K562 (cell line): ENCODE measurements at regions not wholly inside any gene's neighbourhood (a gene's known extent, or its start where the extent isn't known, plus 50 kb on each side); places are given as distances from the start of the nearest gene placed in this dataset.

ENCODE experiments used
- ATAC-seq: fragments of 200-7000 bp; cut with Tn5 transposase; 3 replicates; pipeline ENCODE4 v1.9.1; 2020; ENCODE audit warnings: moderate library complexity
- BruUV-seq: library from RNA; stranded (reverse); fragments of 400-500 nt; replicated peaks from 2 replicates; lab custom pipeline; 2021; lab: Mats Ljungman, UMichigan
- CTCF ChIA-PET: fragments of 300-600 bp; formaldehyde crosslinking; extraction: SDS; loops from one replicate; lab custom pipeline; 2021; ENCODE audit warnings: low intra/inter-chr PET ratio; lab: Yijun Ruan, JAX
- POLR2A ChIA-PET: fragments of 300-600, 350-650 bp; sonication (Branson Sonifier 250); formaldehyde crosslinking; extraction: SDS; loops from one replicate; lab custom pipeline; 2021; ENCODE audit warnings: antibody characterized with exemption, inconsistent platforms; lab: Yijun Ruan, JAX
- DNase-seq, 4 experiments: peaks; one replicate each; pipeline versions ENCODE4 v3.0.0 to v3.0.0-alpha.2; 2011 to 2018; ENCODE audit warnings: low spot score in 3 of 4, mixed read lengths in 3 of 4; ENCODE audit errors: extremely low read depth in 1 of 4
- FAIRE-seq: peaks from 2 replicates; lab custom pipeline; 2011; peaks lifted over from hg19 to GRCh38; lab: Jason Lieb, UNC
- H2AFZ ChIP-seq: 2 replicates; pipeline ENCODE4 v1.6.0; 2011; ENCODE audit warnings: low read depth, low read length, control low read depth, inconsistent platforms
- H3K27ac ChIP-seq: fragments of 200-600 bp; 3 replicates; pipeline ENCODE4 v1.8.0; 2011; ENCODE audit warnings: low read depth, mild to moderate bottlenecking, control low read depth, inconsistent platforms, low read length, moderate library complexity, mixed read lengths; ENCODE audit errors: extremely low read depth
- H3K27me3 ChIP-seq, 2 experiments: fragments of 300-600 bp in 1 of 2; 2 replicates in 1 of 2; 3 replicates in 1 of 2; pipeline versions ENCODE4 v1.6.0 to v1.8.0; 2011; ENCODE audit warnings: inconsistent platforms in 2 of 2, low read length in 2 of 2, mild to moderate bottlenecking in 1 of 2, mixed read lengths in 1 of 2, moderate library complexity in 1 of 2; ENCODE audit not compliant: control insufficient read depth in 2 of 2, insufficient read depth in 2 of 2
- H3K36me3 ChIP-seq: fragments of 300-600 bp; 3 replicates; pipeline ENCODE4 v1.8.0; 2011; ENCODE audit warnings: mild to moderate bottlenecking, low read length, inconsistent platforms; ENCODE audit not compliant: control insufficient read depth, insufficient read depth
- H3K4me1 ChIP-seq, 2 experiments: fragments of 200-600 bp in 1 of 2; replicated peaks in 1 of 2; 2 replicates in 1 of 2; 3 replicates in 1 of 2; pipeline versions ENCODE4 v1.5.1 to v1.8.0; 2011; ENCODE audit warnings: inconsistent platforms in 2 of 2, low read length in 2 of 2, mild to moderate bottlenecking in 1 of 2, mixed read lengths in 1 of 2, moderate library complexity in 1 of 2; ENCODE audit not compliant: control insufficient read depth in 2 of 2, insufficient read depth in 2 of 2
- H3K4me2 ChIP-seq: 2 replicates; pipeline ENCODE4 v1.6.1; 2011; ENCODE audit warnings: low read length, control low read depth, inconsistent platforms, mixed read lengths; ENCODE audit not compliant: insufficient read depth
- H3K4me3 ChIP-seq: fragments of 200-600 bp; sonication (generic), shearing (Covaris generic); 2 replicates; pipeline ENCODE4 v1.5.1; 2016; ENCODE audit warnings: control low read depth, inconsistent platforms
- H3K79me2 ChIP-seq: fragments of 200-600 bp; 3 replicates; pipeline ENCODE4 v1.8.0; 2011; ENCODE audit warnings: low read length, inconsistent platforms; ENCODE audit not compliant: control insufficient read depth, insufficient read depth
- H3K9ac ChIP-seq, 2 experiments: 2 replicates each; pipeline versions ENCODE4 v1.6.0 to v1.6.1; 2011; ENCODE audit warnings: low read depth in 2 of 2, low read length in 2 of 2, control low read depth in 1 of 2, inconsistent platforms in 1 of 2, mild to moderate bottlenecking in 1 of 2, mixed read lengths in 1 of 2; ENCODE audit not compliant: insufficient read depth in 1 of 2
- H3K9me1 ChIP-seq: one replicate; pipeline ENCODE4 v1.6.0; 2011; ENCODE audit warnings: inconsistent platforms, mild to moderate bottlenecking, low read length, moderate library complexity; ENCODE audit not compliant: control insufficient read depth, insufficient read depth
- H3K9me3 ChIP-seq: replicated peaks from 2 replicates; pipeline ENCODE4 v1.5.1; 2011; ENCODE audit warnings: low read depth, low read length, inconsistent platforms; ENCODE audit not compliant: control insufficient read depth, insufficient read depth
- H4K20me1 ChIP-seq: replicated peaks from 2 replicates; pipeline ENCODE4 v1.6.1; 2011; ENCODE audit warnings: low read length, inconsistent platforms, mixed read lengths; ENCODE audit not compliant: control insufficient read depth, insufficient read depth
- KLF6 ChIP-seq: fragments of 250-450 bp; sonication (Bioruptor Pico); IDR thresholded peaks from 2 replicates; pipeline ENCODE4 v1.4.0; 2020; ENCODE audit warnings: mild to moderate bottlenecking, moderate library complexity, borderline replicate concordance
- MAFK ChIP-seq: IDR thresholded peaks from 2 replicates; pipeline ENCODE4 v1.6.1; 2011; ENCODE audit warnings: low read length, improper control_type of control experiment
- NCOA1 ChIP-seq: fragments of 450-650 bp; IDR thresholded peaks from 2 replicates; pipeline ENCODE4 v1.6.1; 2016; ENCODE audit warnings: low read depth
- PTRF ChIP-seq: fragments of 450-650 bp; IDR thresholded peaks from 2 replicates; pipeline ENCODE4 v1.6.1; 2016; ENCODE audit warnings: mild to moderate bottlenecking, missing genetic modification characterization, missing compliant biosample characterization
- RBFOX2 ChIP-seq: fragments of 200-400 bp; formaldehyde crosslinking; IDR thresholded peaks from 2 replicates; pipeline ENCODE4 v1.6.1; 2017; ENCODE audit warnings: low read depth, mild to moderate bottlenecking, low read length, moderate library complexity
- RREB1 ChIP-seq: fragments of 250-450 bp; sonication (Bioruptor Pico); IDR thresholded peaks from 2 replicates; pipeline ENCODE4 v1.4.0; 2020
- SAFB2 ChIP-seq: fragments of 200-400 bp; formaldehyde crosslinking; IDR thresholded peaks from 2 replicates; pipeline ENCODE4 v1.6.1; 2018; ENCODE audit warnings: borderline replicate concordance, low read length, low read depth, moderate library complexity; ENCODE audit not compliant: severe bottlenecking
- STAT5A ChIP-seq: IDR thresholded peaks from 2 replicates; pipeline ENCODE4 v1.6.1; 2012; ENCODE audit warnings: low read length, inconsistent platforms, borderline replicate concordance
- ZNF174 ChIP-seq: fragments of 250-450 bp; sonication (Bioruptor Pico); IDR thresholded peaks from 2 replicates; pipeline ENCODE4 v1.4.0; 2020; ENCODE audit warnings: mild to moderate bottlenecking
- ZNF311 ChIP-seq: fragments of 250-450 bp; sonication (Bioruptor Pico); IDR thresholded peaks from 2 replicates; pipeline ENCODE4 v1.4.0; 2020; ENCODE audit warnings: mild to moderate bottlenecking, moderate library complexity
- ZNF57 ChIP-seq: fragments of 450-650 bp; formaldehyde crosslinking; IDR thresholded peaks from 2 replicates; pipeline ENCODE4 v1.4.0; 2020; ENCODE audit warnings: mild to moderate bottlenecking, moderate library complexity
- WGBS: fragments of 100-300 bp; shearing (Covaris generic); methylation state at CpG from one replicate; pipeline ENCODE4 v1.1.6; 2016; ENCODE audit warnings: low coverage, mixed read lengths; ENCODE audit not compliant: insufficient coverage; ENCODE audit errors: missing lambda C conversion rate; 5-methylcytosine and 5-hydroxymethylcytosine counted together
- in situ Hi-C: fragments of 300-500 bp; cut with MboI; formaldehyde crosslinking; loops from 4 replicates; pipeline ENCODE4 v1.15.0; 2018; ENCODE audit warnings: inconsistent platforms, mixed read lengths
- intact Hi-C: fragments of 100-400 bp; cut with micrococcal nuclease; formaldehyde crosslinking; loops from 2 replicates; pipeline ENCODE4 v1.14.2; 2022

- BruUV-seq = no TSS peak
- WGBS = 0% methylated on average over 1 of the region's 1 CpG
- intact Hi-C loops = no loop called here
- no peak for ATAC-seq
- H3K9ac ChIP-seq = no peak overlapping the region
- H3K4me2 ChIP-seq = no peak overlapping the region
- no peaks in the 10 kb centered on the region for H3K79me2 ChIP-seq
- H3K27me3 ChIP-seq = no peaks in the 10 kb centered on the region
- H3K4me1 ChIP-seq = no peaks in the 10 kb centered on the region
- ChIA-PET CTCF (no interaction called here), POLR2A (no interaction called here)
- DNase-seq = no peak
- FAIRE-seq = no peak
- TF ChIP-seq ZNF174 (CRISPR knock-in tag) (no peak), SAFB2 (no peak), MAFK (no peak), NCOA1 (no peak), KLF6 (CRISPR knock-in tag) (no peak), RBFOX2 (no peak), PTRF (tag) (no peak), RREB1 (CRISPR knock-in tag) (no peak), STAT5A (no peak), ZNF311 (CRISPR knock-in tag) (no peak), ZNF57 (CRISPR knock-in tag) (no peak)
- no peaks in the 10 kb centered on the region for H3K9me3 ChIP-seq
- in situ Hi-C loops = no loop called here
- no peak overlapping the region for H3K4me3 ChIP-seq
- no peaks in the 10 kb centered on the region for H3K36me3 ChIP-seq
- no peak overlapping the region for H2AFZ ChIP-seq
- no peaks in the 10 kb centered on the region for H3K9me1 ChIP-seq
- no peaks in the 10 kb centered on the region for H4K20me1 ChIP-seq
- no peak overlapping the region for H3K27ac ChIP-seq
Measured at GRCh38 chr11:29490938-29491337, 525.9 kb downstream of the KCNA4 start.
